Activated naive CD4-positive, alpha-beta T cell treated with anti-CD3 and anti-CD28 coated beads for 36 hours (primary cell): ENCODE measurements at regions not wholly inside any gene's neighbourhood (a gene's known extent, or its start where the extent isn't known, plus 50 kb on each side); places are given as distances from the start of the nearest gene placed in this dataset.

Experiments
- CTCF ChIA-PET: fragments of 350-600 bp; sonication (Branson Sonifier 250); formaldehyde crosslinking; loops from one replicate; lab custom pipeline; 2021; ENCODE audit warnings: antibody characterized with exemption; lab: Charles Lee
- DNase-seq: peaks from one replicate; pipeline ENCODE4 v3.0.0-alpha.2; 2020
- H3K27ac Mint-ChIP-seq: one replicate; pipeline ENCODE4 v1.8.0; 2021; ENCODE audit warnings: mild to moderate bottlenecking, mixed read lengths
- H3K27me3 Mint-ChIP-seq: one replicate; pipeline ENCODE4 v1.8.0; 2021; ENCODE audit warnings: low read depth, mixed read lengths
- H3K36me3 Mint-ChIP-seq: one replicate; pipeline ENCODE4 v1.8.0; 2021; ENCODE audit warnings: low read depth, mixed read lengths
- H3K4me1 Mint-ChIP-seq: one replicate; pipeline ENCODE4 v1.8.0; 2021; ENCODE audit warnings: low read depth, mixed read lengths
- H3K4me3 Mint-ChIP-seq: one replicate; pipeline ENCODE4 v1.8.0; 2021; ENCODE audit warnings: mild to moderate bottlenecking, moderate library complexity, mixed read lengths
- H3K9me3 Mint-ChIP-seq: one replicate; pipeline ENCODE4 v1.8.0; 2021; ENCODE audit warnings: mixed read lengths
- intact Hi-C: fragments of 100-400 bp; cut with micrococcal nuclease; formaldehyde crosslinking; loops from one replicate; pipeline ENCODE4 v1.15.1; 2023

DNA sequence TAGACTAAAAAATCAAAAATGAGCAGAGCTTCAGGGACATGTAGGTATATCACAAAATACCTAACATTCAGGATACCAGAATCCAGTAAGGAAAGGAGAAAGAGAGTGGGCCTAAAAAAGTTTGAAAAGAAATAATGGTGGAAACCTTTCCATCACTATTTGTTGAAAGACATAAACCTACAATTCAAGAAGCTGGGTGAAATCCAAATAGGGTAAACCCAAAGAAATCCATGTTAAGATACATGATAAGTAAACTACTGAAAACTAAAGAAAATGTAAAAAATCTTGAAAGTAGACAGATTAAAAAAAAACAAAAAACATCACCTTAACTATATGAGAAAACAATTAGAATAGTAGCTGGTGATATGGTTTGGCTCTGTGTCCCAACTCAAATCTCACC is 76.7 kb upstream of the COMTD1 start:
- H3K27ac Mint-ChIP-seq: no peak overlapping the region
- peaks cover 9% of the 10 kb centered on the region for H3K27me3 Mint-ChIP-seq
- DNase-seq: no peak
- H3K9me3 Mint-ChIP-seq: peaks cover 18% of the 10 kb centered on the region
- intact Hi-C loops: no loop called here
- CTCF ChIA-PET: no interaction called here
- no peak overlapping the region for H3K4me3 Mint-ChIP-seq
- H3K36me3 Mint-ChIP-seq: peaks cover 2% of the 10 kb centered on the region
- H3K4me1 Mint-ChIP-seq: no peaks in the 10 kb centered on the region

DNA sequence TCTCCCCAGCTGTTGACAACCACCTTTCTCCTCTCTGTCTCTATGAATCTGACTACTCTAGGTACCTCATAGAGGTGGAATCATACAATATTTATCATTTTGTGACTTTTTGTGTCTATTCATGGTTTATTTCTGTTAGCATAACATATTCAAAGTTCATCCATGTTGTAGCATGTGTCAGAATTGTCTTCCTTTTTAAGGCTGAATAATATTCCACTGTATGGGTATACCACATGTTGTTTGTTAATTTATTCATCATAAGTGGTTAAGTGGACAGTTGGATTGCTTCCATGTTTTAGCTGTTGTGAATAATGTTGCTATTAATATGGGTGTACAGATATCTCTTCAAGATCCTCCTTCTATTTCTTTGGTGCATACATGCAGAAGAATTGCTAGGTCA is 69.9 kb upstream of the COMTD1 start:
- Mint-ChIP-seq H3K36me3 (peaks cover 2% of the 10 kb centered on the region), H3K4me3 (no peak overlapping the region), H3K9me3 (peaks cover 10% of the 10 kb centered on the region), H3K4me1 (no peaks in the 10 kb centered on the region), H3K27me3 (peaks cover 3% of the 10 kb centered on the region), H3K27ac (no peak overlapping the region)
- intact Hi-C loops: no loop called here
- CTCF ChIA-PET: no interaction called here
- no peak for DNase-seq

DNA sequence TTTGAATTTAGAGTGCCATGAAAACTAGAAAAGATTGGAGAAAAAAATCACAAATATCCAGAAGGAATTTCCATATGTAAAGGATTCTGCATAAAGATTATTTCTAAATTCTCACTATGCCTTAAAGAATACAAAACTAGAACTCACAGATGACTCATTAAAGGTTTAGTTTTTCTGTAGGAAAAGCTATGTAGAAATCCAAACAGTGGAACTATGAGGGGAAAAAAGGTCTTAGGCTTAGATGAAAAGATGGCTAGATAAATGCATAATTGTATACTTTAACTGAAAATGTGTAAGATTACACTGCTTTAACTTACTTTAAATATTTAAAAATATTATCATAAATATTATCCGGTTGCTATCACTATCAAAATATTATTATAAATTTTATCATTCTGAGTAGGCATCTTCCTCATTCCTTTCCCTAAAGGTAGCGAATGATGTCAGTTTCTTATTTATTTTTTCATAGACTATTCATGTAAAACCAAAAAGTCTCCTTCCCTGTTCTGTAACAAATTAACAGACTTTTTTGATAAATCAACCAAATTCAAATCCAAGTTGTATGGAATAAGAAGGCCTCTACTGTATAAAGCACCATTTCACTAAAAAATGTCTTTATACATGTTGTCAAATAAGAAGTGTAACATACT is 69.1 kb upstream of the COMTD1 start:
- H3K27me3 Mint-ChIP-seq: peaks cover 3% of the 10 kb centered on the region
- H3K9me3 Mint-ChIP-seq: peaks cover 10% of the 10 kb centered on the region
- no peak overlapping the region for H3K27ac Mint-ChIP-seq
- H3K4me3 Mint-ChIP-seq: no peak overlapping the region
- H3K4me1 Mint-ChIP-seq: no peaks in the 10 kb centered on the region
- CTCF ChIA-PET: no interaction called here
- peaks cover 2% of the 10 kb centered on the region for H3K36me3 Mint-ChIP-seq
- intact Hi-C loops: no loop called here
- no peak for DNase-seq

DNA sequence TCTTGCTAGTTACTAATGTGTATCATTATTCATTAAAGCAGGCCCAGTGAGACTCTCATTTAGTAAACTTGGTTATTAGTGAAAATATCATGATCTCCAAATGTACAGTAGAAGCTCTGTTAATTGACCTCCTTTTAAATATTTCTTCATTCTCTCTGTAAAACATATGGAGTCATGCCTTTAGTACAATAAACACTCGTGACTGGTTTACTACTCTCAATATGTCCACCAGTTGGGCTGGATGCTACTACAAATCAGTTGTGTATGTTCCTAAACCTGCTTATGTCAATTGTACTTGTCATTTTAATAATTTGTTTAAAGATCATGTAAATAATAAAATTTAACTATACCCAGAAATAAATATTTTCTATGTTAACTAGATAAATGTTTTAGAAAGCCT is 68.6 kb upstream of the COMTD1 start:
- H3K36me3 Mint-ChIP-seq: peaks cover 2% of the 10 kb centered on the region
- H3K4me1 Mint-ChIP-seq: no peaks in the 10 kb centered on the region
- DNase-seq: no peak
- no peak overlapping the region for H3K4me3 Mint-ChIP-seq
- peaks cover 10% of the 10 kb centered on the region for H3K9me3 Mint-ChIP-seq
- H3K27ac Mint-ChIP-seq: no peak overlapping the region
- peaks cover 3% of the 10 kb centered on the region for H3K27me3 Mint-ChIP-seq
- intact Hi-C loops: no loop called here
- CTCF ChIA-PET: no interaction called here

DNA sequence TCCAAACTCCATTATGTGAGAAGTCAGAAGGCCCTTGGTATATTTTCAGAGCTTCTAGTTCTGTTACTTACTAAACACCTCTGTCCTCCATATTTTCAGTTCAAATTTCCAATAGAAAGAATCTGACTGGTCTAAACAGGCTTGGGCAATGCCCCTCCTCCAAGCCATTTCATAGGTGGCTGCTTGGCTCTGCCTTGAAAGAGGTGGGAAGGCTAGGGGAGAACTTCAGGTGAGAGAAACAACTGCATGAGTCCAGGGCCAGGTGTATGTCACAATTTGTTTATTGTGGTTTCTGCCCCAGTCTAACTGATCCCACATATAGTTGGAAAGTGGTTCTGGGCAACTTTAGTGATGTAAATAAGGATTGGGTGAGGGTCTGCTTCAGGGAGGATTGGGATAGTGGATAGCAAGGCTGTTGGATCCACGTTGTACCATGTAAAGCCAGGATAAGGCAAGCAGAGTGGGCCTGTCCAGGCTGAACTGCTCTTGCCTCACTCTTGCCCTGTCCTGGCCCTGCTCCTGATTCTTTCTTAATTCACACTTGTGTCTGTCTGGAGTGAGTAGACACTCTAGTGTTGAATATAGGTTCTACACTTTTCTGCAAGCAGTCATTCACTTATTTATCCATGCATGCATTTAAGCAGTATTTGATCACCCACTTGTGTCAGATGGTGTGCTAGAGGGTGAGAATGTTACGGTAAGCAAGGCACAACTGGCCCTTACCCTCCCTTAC is 67.5 kb upstream of the COMTD1 start:
- CTCF ChIA-PET: no interaction called here
- Mint-ChIP-seq H3K36me3 (peaks cover 2% of the 10 kb centered on the region), H3K4me1 (no peaks in the 10 kb centered on the region), H3K27me3 (no peaks in the 10 kb centered on the region), H3K4me3 (no peak overlapping the region), H3K9me3 (peaks cover 10% of the 10 kb centered on the region), H3K27ac (no peak overlapping the region)
- intact Hi-C loops: no loop called here
- DNase-seq: no peak

DNA sequence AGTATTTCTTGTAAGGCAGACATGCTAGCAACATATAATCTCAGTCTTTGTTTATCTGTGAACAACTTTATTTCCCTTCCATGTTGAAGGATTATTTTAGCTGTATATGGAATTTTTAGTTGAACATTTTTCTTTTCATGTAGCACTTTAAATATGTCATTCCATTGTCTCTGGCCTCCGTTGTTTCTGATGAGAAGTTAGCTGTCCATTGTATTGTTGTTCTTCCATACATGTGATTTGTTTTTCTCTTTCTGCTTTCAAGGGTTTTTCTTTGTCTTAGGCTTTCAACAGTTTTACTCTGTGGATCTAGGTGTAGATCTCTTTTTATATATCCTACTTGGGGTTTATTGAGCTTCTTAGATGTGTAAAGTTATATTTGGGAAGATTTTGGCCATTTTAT is 66.3 kb upstream of the COMTD1 start:
- H3K4me1 Mint-ChIP-seq: no peaks in the 10 kb centered on the region
- no peak overlapping the region for H3K4me3 Mint-ChIP-seq
- intact Hi-C loops: no loop called here
- CTCF ChIA-PET: no interaction called here
- DNase-seq: no peak
- no peaks in the 10 kb centered on the region for H3K27me3 Mint-ChIP-seq
- peaks cover 10% of the 10 kb centered on the region for H3K9me3 Mint-ChIP-seq
- H3K36me3 Mint-ChIP-seq: peaks cover 2% of the 10 kb centered on the region
- no peak overlapping the region for H3K27ac Mint-ChIP-seq

DNA sequence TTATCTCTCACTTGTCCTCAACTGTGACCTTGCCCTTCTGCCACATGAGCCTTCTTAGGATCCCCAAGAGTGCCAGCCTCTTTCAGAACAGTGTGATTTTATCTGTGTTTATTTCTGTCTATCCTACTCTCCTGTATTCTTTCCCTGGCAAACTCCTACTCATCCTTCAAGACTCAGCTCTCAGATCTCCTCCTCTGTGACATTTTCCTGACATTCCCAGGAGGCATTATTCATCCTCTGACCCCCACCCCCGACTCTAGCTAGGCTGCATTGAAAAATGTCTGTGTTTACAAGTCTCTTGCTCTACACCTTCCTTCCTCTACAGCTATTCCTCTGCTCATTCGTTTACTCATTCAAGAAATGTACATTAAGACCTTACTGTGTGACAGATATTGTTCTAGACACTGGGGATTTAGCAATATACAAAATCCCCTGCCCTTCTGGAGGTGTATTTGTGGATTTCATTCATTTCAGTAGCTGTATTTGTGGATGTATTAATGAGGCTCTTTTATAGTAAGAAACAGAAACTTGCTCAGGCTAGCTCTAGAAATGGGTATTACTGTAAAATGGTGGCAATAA is 61.4 kb upstream of the COMTD1 start:
- Mint-ChIP-seq H3K27me3 (peaks cover 4% of the 10 kb centered on the region), H3K27ac (no peak overlapping the region), H3K4me1 (peaks cover 5% of the 10 kb centered on the region), H3K4me3 (no peak overlapping the region), H3K36me3 (peaks cover 1% of the 10 kb centered on the region), H3K9me3 (peaks cover 4% of the 10 kb centered on the region)
- intact Hi-C loops: loop anchor here (5.0 kb wide), 1 partner anchor 400 kb away; no protein-coding TSS in a partner anchor
- DNase-seq: no peak
- CTCF ChIA-PET: no interaction called here

DNA sequence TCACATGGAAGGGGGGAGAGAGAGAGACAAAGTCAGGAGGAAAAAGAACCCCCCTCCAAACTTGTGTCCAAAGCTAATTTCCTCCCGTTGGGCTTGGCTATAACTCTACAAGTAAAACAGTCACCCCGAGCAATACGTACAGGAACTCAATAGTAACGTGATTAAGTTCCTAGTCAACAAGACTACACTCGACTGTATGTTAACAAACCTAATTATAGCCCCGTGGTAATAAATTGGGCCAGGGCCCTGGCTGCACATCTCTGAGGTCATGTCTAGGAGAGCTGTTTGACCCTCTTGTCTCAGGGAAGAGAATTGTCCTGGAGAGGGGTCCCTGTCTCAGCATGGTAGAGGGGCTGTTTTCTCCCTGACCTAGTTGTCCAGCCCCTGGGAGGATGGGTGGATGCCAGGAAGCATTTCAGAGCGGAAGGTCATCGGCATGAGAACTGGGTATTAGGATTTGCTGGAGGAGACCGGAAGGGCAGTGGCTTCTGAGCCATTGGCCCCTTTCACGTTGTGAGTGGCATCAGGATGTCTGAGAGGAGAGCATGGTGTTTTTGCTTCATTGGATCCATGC is 60.2 kb upstream of the COMTD1 start:
- H3K27me3 Mint-ChIP-seq: peaks cover 4% of the 10 kb centered on the region
- H3K9me3 Mint-ChIP-seq: no peaks in the 10 kb centered on the region
- H3K27ac Mint-ChIP-seq: no peak overlapping the region
- no peak overlapping the region for H3K4me3 Mint-ChIP-seq
- intact Hi-C loops: loop anchor here (1.0 to 5.0 kb wide), 9 partner anchors 61 to 711 kb away; partner anchors contain the start of genes COMTD1 and KAT6B
- CTCF ChIA-PET: interaction anchor here (0.6 to 1.7 kb wide), 4 partner anchors 10 to 100 kb away, joined by 3 to 4 read pairs (median 4); partner anchors contain the start of gene COMTD1
- peaks cover 5% of the 10 kb centered on the region for H3K4me1 Mint-ChIP-seq
- DNase-seq: no peak
- no peaks in the 10 kb centered on the region for H3K36me3 Mint-ChIP-seq

DNA sequence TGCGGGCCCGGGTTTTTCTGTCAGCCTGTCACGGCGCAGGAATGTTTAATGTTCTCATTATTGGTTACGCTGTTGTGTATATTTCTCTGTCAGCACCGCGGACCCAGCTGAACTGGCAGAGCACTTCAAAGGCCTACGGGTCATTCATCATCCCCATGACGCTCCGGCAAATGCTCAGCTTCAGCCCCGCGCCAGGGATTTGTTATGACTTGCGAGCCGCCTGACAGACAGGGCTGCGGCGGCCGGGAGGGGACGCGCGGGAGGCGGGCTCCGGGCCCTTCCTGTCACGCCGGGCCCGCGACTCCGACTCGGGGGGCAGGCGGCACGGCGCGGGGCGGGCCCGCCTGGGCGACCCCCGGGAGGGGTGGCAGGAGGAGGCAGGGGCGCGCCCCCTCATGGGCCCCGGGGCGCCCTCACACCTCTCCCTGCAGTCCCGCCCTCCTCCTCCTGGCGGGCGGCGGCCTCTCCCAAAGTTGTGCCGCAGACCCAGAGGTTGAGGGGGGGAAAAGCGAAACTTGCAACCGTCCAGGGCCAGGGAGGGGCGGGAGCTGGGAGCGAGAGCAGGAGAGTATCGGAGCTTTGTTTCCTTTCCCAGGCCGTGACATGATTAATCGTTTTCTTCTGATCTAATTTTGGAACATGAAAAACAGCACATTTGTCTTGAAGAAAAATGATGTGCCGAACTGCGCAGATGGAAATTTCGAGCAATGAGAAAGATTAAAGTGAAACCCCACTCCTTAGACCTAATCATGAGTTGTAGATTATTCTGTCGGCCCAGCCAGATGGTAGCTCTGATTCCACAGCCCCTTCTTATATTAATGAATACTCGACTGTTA is 59.3 kb upstream of the COMTD1 start:
- H3K36me3 Mint-ChIP-seq: no peaks in the 10 kb centered on the region
- intact Hi-C loops: loop anchor here (1.0 to 5.0 kb wide), 11 partner anchors 60 to 742 kb away; partner anchors contain the start of genes COMTD1, KAT6B and SAMD8
- peaks cover 4% of the 10 kb centered on the region for H3K27me3 Mint-ChIP-seq
- peaks cover 5% of the 10 kb centered on the region for H3K4me1 Mint-ChIP-seq
- H3K4me3 Mint-ChIP-seq: peak overlapping the region; percentile 57
- DNase-seq: peak; percentile 93
- H3K9me3 Mint-ChIP-seq: peaks cover 3% of the 10 kb centered on the region
- CTCF ChIA-PET: interaction anchor here (0.8 to 1.7 kb wide), 3 partner anchors 12 to 100 kb away, joined by 3 to 4 read pairs (median 4); partner anchors contain the start of gene COMTD1
- H3K27ac Mint-ChIP-seq: no peak overlapping the region

DNA sequence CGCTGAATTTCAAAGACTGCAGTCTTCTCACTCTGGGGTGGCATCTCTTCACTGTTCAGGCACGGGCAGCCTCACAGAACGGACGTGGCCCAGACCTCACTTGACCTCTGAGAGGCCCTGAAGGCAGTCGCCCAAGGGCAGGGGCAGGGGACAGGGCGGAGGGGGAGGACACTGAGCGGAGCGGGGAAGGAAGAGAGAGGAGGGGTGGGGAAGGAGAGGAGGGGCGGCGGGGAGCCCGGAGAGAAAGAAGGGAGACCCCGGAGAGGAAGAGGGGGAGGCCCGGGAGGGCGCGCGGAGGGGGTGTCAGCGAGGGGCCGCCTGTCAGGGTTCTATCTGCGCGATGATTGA is 58.7 kb upstream of the COMTD1 start:
- peaks cover 4% of the 10 kb centered on the region for H3K27me3 Mint-ChIP-seq
- H3K4me1 Mint-ChIP-seq: peaks cover 5% of the 10 kb centered on the region
- peaks cover 5% of the 10 kb centered on the region for H3K9me3 Mint-ChIP-seq
- no peak for DNase-seq
- H3K27ac Mint-ChIP-seq: no peak overlapping the region
- intact Hi-C loops: loop anchor here (2.0 to 5.0 kb wide), 5 partner anchors 60 to 743 kb away; partner anchors contain the start of genes COMTD1 and SAMD8
- CTCF ChIA-PET: no interaction called here
- no peaks in the 10 kb centered on the region for H3K36me3 Mint-ChIP-seq
- peak overlapping the region; percentile 57 for H3K4me3 Mint-ChIP-seq

DNA sequence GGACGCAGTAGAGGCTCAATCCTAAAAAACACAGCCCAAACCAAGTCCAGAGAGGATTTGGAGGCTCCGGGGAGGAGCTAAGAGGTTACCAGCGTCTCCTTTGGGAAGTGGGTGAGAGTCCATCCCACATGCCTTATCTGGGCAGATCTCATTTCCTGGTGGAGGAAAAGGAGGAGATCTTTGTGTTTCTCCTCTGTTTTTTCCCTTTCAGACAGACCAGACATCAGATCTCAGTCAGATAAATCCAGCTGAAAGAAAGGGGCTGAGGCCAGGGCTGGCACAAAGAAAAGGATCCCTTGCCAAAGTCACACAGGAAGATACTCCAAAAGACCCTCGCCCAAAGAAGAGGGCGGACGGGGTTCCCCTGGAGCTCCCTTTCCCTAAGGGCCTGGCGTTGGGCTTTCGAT is 58.3 kb upstream of the COMTD1 start:
- no peaks in the 10 kb centered on the region for H3K36me3 Mint-ChIP-seq
- CTCF ChIA-PET: interaction anchor here (0.6 kb wide), 1 partner anchor 1674 kb away, joined by 3 read pairs; no protein-coding TSS in a partner anchor
- H3K4me3 Mint-ChIP-seq: no peak overlapping the region
- peaks cover 5% of the 10 kb centered on the region for H3K9me3 Mint-ChIP-seq
- DNase-seq: no peak
- H3K27me3 Mint-ChIP-seq: peaks cover 5% of the 10 kb centered on the region
- H3K27ac Mint-ChIP-seq: no peak overlapping the region
- peaks cover 5% of the 10 kb centered on the region for H3K4me1 Mint-ChIP-seq
- intact Hi-C loops: loop anchor here (2.0 to 5.0 kb wide), 5 partner anchors 59 to 743 kb away; partner anchors contain the start of genes COMTD1 and SAMD8
